ENCODE measurements at regions not wholly inside any gene's neighbourhood (a gene's known extent, or its start where the extent isn't known, plus 50 kb on each side); places are given as distances from the start of the nearest gene placed in this dataset.
A peak's percentile ranks its signal among the peaks of the same experiment; 100 is the strongest.

DNA sequence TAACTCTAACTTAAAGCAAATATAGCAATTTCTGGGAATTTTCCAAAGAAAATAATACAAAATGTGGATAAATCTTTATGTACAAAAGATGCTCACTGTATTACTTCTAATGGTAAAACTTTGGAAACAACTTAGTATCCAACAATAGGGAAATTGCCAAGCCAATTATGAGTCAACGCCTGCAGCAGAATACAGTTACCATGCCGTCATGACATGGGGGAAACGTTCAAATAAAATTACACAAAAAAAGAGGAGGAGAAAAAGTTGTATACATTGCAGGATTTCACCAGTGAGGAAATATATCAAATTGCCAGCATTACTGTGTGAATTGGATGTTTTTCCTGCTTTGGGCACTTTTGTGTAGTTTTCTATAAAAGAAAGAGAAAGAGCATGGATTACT lies 469.6 kb downstream of the SOX9 start:
- no peak overlapping the region for H3K4me3 ChIP-seq (ENCODE audit: low read depth, low read length)
- DNase-seq (ENCODE audit: low read depth): no peak

DNA sequence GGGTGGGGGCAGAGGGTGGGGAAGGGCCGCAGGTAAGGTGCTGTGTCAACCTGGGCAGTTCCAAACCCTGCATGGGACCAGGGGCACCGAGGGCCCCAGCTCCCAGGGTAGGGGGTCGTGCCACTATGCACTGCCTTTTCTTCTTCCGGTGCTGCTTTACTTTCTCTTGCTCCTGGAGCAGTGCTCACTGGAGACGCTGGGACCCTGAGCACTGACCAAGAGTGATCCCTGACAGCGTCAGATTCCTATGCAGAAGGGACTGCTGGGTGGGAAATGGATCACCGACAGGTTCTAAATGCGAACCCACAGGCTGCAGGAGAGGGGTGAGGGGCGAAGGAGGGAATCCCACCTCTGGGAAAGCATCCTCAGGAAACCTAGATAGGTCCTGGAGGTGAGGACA lies 470.1 kb downstream of the SOX9 start:
- TF ChIP-seq, protein P1, sequence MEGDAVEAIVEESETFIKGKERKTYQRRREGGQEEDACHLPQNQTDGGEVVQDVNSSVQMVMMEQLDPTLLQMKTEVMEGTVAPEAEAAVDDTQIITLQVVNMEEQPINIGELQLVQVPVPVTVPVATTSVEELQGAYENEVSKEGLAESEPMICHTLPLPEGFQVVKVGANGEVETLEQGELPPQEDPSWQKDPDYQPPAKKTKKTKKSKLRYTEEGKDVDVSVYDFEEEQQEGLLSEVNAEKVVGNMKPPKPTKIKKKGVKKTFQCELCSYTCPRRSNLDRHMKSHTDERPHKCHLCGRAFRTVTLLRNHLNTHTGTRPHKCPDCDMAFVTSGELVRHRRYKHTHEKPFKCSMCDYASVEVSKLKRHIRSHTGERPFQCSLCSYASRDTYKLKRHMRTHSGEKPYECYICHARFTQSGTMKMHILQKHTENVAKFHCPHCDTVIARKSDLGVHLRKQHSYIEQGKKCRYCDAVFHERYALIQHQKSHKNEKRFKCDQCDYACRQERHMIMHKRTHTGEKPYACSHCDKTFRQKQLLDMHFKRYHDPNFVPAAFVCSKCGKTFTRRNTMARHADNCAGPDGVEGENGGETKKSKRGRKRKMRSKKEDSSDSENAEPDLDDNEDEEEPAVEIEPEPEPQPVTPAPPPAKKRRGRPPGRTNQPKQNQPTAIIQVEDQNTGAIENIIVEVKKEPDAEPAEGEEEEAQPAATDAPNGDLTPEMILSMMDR (IDR thresholded peaks at IDR 0.05; ENCODE audit: control insufficient read depth, extremely low read depth, insufficient read depth): no peak
- DNase-seq (ENCODE audit: low read depth): no peak
- no peak overlapping the region for H3K4me3 ChIP-seq (ENCODE audit: low read depth, low read length)

More for the DNA sequence above, 469.6 kb downstream of the SOX9 start:
- TF ChIP-seq, protein P1 (IDR thresholded peaks at IDR 0.05; ENCODE audit: control insufficient read depth, extremely low read depth, insufficient read depth): no peak

DNA sequence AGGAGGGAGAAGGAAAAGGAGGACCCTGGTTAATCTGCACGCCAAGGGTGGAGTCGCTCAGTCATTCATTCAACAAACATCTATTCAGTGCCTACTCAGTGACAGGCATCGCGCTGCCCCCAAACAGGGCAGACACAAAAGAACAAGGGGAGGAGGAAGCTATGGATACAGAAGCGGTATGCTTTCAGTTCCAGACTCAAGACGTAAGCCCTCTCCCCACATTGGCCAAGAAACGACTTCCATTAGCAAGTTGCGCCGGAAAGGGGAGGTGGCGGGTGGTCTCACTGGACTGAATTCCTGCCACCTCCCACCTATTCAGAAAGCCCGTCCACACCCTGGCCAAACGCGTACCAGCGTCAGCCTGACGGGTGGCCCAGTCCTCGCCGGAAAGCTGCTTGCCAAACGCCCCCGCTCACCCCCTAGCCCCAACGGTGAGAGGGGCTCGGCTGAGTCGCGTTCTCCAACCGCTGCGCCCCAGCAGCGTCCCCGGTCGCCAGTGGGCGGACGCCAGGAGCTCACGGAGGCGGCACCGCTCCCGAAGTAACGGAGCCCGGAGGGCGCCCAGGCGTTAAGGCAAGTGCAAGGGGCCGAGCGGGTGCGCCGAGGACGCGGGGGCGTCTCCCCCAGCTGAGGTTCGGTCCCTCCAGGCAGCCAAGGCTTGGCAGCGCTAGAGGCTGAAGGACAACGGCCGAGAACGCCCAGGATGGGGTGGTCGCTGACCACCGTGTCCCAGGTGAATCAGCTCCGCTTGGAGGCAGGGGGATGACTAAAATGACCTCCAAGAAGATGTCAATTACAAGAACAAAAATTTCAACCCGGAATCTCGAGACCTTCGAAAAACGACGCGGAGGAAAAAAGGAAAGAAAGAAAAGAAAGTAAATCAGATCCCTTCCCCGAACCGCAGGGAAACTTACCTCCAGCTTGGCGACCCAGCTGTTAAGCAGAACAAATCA lies 470.7 kb downstream of the SOX9 start:
- DNase-seq (ENCODE audit: low read depth): no peak
- TF ChIP-seq, protein P1 (IDR thresholded peaks at IDR 0.05; ENCODE audit: control insufficient read depth, extremely low read depth, insufficient read depth): no peak
- H3K4me3 ChIP-seq (ENCODE audit: low read depth, low read length): peak overlapping the region; percentile 58

DNA sequence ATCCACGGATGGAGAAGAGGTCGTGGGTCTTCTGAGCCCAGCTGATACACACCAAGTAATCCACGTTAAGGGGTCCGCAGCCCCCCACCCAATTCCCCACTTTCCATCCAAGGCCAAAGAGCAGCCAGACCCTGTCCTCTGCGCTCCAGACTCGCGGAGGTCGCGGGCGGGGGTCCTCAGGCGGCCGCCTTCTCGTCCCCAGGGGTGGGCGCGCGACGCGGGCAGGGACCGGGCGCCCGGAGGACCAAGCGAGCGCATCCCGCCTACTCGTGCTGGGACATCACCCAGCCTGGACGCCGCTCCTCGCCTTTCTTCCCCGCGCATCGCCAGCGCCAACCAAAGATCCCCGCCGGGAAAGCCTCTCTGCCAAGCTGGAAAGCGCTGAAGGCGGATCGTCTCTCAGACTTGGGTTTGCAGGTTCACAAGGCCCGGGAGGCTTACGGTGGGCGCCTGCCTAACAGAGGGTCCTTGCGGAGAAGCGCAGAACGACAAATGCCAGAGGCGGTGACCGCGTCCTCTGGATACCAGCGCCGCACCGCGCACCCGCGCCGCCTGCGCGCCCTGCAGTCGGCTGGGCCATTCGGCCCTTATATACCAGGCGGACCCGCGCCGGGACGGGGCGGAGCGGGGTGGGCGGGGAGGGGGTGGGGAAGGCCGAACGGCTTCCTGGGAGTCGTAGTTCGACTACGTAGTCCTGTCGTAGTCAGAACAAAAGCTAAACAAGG lies 471.6 kb downstream of the SOX9 start:
- TF ChIP-seq, protein P1 (IDR thresholded peaks at IDR 0.05; ENCODE audit: control insufficient read depth, extremely low read depth, insufficient read depth): peak; percentile 5; the same call in 1 of the 2 replicates
- peak overlapping the region; percentile 58 for H3K4me3 ChIP-seq (ENCODE audit: low read depth, low read length)
- DNase-seq (ENCODE audit: low read depth): peak; percentile 32

DNA sequence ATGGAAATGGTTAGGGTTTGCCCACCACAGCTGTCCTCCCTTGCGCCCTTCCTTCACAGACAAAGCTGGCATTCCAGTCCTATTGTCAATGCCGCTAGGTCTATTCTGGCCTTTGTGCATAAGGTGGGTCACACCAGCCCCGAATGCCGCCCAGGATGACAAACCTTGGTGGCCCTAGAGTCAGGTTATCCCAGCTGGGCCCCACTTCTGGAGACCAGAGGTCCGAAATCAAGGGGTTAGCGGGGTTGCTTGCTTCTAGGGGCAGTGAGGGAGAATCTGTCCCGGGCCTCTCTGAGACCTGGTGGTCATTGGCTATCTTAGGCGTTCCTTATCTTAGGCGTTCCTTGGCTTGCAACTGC lies 472.1 kb downstream of the SOX9 start:
- TF ChIP-seq, protein P1 (IDR thresholded peaks at IDR 0.05; ENCODE audit: control insufficient read depth, extremely low read depth, insufficient read depth): no peak
- H3K4me3 ChIP-seq (ENCODE audit: low read depth, low read length): no peak overlapping the region
- DNase-seq (ENCODE audit: low read depth): no peak

DNA sequence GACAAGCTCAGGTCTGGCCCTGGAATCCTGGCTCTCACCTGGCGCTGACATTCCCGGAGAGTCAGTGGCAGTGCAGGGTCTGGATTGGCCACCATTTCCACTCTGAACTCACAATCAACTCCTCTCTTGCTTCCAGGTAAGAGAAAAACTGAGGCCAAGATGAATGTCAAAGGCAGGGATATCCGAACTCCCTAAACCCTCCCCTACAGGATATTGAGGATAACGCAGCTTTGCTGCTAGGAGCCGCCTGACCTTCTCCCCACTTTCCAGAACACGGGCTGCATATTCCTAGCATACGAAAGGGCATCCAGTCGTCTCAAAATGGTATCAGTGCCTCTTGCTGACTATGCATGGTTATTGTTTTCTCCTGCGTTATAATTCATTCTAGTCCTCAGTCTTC lies 473.4 kb downstream of the SOX9 start:
- TF ChIP-seq, protein P1 (IDR thresholded peaks at IDR 0.05; ENCODE audit: control insufficient read depth, extremely low read depth, insufficient read depth): no peak
- H3K4me3 ChIP-seq (ENCODE audit: low read depth, low read length): no peak overlapping the region
- DNase-seq (ENCODE audit: low read depth): no peak

Measured in LNCaP clone FGC (cell line).